ENCODE measurements at regions not wholly inside any gene's neighbourhood (a gene's known extent, or its start where the extent isn't known, plus 50 kb on each side); places are given as distances from the start of the nearest gene placed in this dataset.

GRCh38 chr1:47623557-47623940 is 185.7 kb downstream of the FOXD2 start:
- TF ChIP-seq POLR2AphosphoS5 (IDR thresholded peaks at IDR 0.05; ENCODE audit: low read depth, low read length) (no peak), POLR2A (IDR thresholded peaks at IDR 0.05; ENCODE audit: low read depth, low read length) (no peak)
